Heart left ventricle (tissue), 13 donors: ENCODE measurements at regions not wholly inside any gene's neighbourhood (a gene's known extent, or its start where the extent isn't known, plus 50 kb on each side); places are given as distances from the start of the nearest gene placed in this dataset.

Experiments
- CTCF ChIP-seq, 12 donors: fragments of 200-600 bp; sonication (generic) in 4 of 12; IDR thresholded peaks; one replicate each; pipeline versions ENCODE4 v1.5.0 to v1.8.0; 2018 to 2022; ENCODE audit warnings: antibody characterized with exemption in 12 of 12, mild to moderate bottlenecking in 5 of 12
- POLR2A ChIP-seq, 2 donors: fragments of 450-650 bp; IDR thresholded peaks; one replicate each; pipeline ENCODE4 v1.6.1; 2017; ENCODE audit warnings: antibody characterized with exemption in 2 of 2, mild to moderate bottlenecking in 2 of 2, moderate library complexity in 2 of 2
- donor health status: ischemic (EF 13 %, LVEDD 7.1; RV severe dilation, severe dysfunction).
- donor health status: DM: no; HTN: yes; CAD: no.
- donor health status: DM: no; HTN: no; CAD: no.
- donor health status: ischemic (EF 25% LVEDD 6.9; RV normal size, moderate dysfunction).
- donor health status: ischemic (EF 25% LVEDD 5.7; RV mildly dilated, moderate dysfunction).
- donor health status: ischemic (EF 35%, LVEDD 5.7; RV mildly dilated, moderate dysfunction).
- donor health status: nonischemic (EF 11% LVEDD 7.7; RV severe dilation, severe dysfunction).
- donor health status: DM: yes; HTN: yes; CAD: no.
- donor health status: PGD.
- donor health status: ischemic (EF 29% LVEDD 5.4; RV normal size, mild dysfunction).
- donor health status: nonischemic (EF 23%, LVEDD 6.1; RV moderate dilation, normal function).

GRCh38 chr13:106042996-106043581 lies 492.4 kb downstream of the EFNB2 start:
- no peak for TF ChIP-seq CTCF (IDR thresholded peaks at IDR 0.05)
- no peak for TF ChIP-seq POLR2A (IDR thresholded peaks at IDR 0.05)
